ENCODE measurements at regions not wholly inside any gene's neighbourhood (a gene's known extent, or its start where the extent isn't known, plus 50 kb on each side); places are given as distances from the start of the nearest gene placed in this dataset.

DNA sequence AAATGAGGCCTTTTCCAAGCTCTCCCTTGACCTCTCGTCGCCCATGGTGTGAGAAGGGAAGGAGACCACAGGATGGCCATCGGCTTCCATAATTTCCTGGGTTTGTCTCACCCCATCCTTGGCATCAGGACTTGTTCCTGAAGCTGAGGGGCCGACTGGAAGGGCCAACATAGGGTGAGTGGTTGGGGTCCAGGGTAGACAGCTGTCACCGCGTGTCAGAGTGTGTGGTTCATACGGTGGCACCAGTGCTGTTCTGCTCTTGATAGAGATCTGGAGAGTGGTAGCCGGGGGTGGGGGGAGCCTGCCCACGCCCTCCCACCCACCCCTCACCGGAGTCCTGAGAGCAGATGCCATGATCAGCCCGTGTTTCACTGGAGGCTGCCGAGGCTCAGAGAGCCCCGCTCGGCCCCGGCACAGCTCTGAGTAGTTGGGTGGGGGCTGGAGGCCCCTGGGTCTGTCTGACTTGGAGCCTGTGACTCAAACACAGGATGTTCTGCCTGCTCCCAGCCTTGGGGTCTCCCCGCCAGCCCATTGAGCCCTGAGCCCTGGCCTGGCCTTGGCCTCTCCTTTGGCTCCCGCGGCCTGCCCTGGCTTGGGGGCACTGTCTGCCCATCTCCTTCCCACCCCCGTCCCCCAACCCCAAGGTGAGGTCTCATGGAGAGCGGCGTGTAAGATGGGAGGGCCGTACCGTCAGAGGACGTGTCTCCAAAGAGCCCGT is 53.1 kb upstream of the IER5L start:
- H3K4me3 ChIP-seq (replicated peaks; ENCODE audit: low read depth, low read length): no peak overlapping the region
- no peak for TF ChIP-seq CTCF (IDR thresholded peaks at IDR 0.05; ENCODE audit: low read length, missing control alignments)
- no peak for DNase-seq (ENCODE audit: low read depth)

DNA sequence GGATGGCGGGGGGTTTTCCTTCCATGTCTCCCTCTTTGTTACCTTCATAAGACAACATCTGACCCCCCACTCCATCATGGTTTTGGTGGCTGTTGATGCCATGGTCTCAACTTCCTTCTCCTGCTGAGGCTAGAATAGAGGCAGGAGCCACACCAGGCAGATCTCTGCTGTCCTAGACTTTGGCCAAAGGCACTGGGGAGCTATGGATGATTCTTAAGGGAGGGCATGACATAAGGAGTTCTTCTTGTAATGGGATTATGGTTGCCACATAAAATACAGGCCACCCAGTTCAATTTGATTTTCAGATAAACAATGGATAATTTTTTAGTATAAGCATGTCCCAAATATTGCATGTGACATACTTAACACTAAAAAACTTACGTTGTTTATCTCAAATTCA is 52.2 kb upstream of the IER5L start:
- DNase-seq (ENCODE audit: low read depth): no peak
- no peak for TF ChIP-seq CTCF (IDR thresholded peaks at IDR 0.05; ENCODE audit: low read length, missing control alignments)
- H3K4me3 ChIP-seq (replicated peaks; ENCODE audit: low read depth, low read length): no peak overlapping the region
